Activated CD4-positive, alpha-beta memory T cell treated with anti-CD3 and anti-CD28 coated beads, Interleukin-2, amount 10 ng/mL, durations not matched to agents 7 days and 5 days (primary cell): ENCODE measurements at regions not wholly inside any gene's neighbourhood (a gene's known extent, or its start where the extent isn't known, plus 50 kb on each side); places are given as distances from the start of the nearest gene placed in this dataset.

Experiments used
- CTCF ChIA-PET: fragments of 350-600 bp; sonication (Branson Sonifier 250); formaldehyde crosslinking; loops from one replicate; lab custom pipeline; 2021; ENCODE audit warnings: antibody characterized with exemption, inconsistent platforms; lab: Charles Lee
- POLR2A ChIA-PET: fragments of 350-600 bp; sonication (Branson Sonifier 250); formaldehyde crosslinking; loops from one replicate; lab custom pipeline; 2021; ENCODE audit warnings: antibody characterized with exemption; lab: Charles Lee
- DNase-seq: peaks from one replicate; pipeline ENCODE4 v3.0.0-alpha.2; 2020
- H3K27ac Mint-ChIP-seq: one replicate; pipeline ENCODE4 v1.8.0; 2021; ENCODE audit warnings: mild to moderate bottlenecking, mixed read lengths
- H3K27me3 Mint-ChIP-seq: one replicate; pipeline ENCODE4 v1.8.0; 2021; ENCODE audit warnings: mixed read lengths
- H3K36me3 Mint-ChIP-seq: one replicate; pipeline ENCODE4 v1.8.0; 2021; ENCODE audit warnings: low read depth, mixed read lengths
- H3K4me1 Mint-ChIP-seq: one replicate; pipeline ENCODE4 v1.8.0; 2021; ENCODE audit warnings: mixed read lengths
- H3K4me3 Mint-ChIP-seq: one replicate; pipeline ENCODE4 v1.8.0; 2021; ENCODE audit warnings: mild to moderate bottlenecking, mixed read lengths
- H3K9me3 Mint-ChIP-seq: one replicate; pipeline ENCODE4 v1.8.0; 2021; ENCODE audit warnings: mixed read lengths

DNA sequence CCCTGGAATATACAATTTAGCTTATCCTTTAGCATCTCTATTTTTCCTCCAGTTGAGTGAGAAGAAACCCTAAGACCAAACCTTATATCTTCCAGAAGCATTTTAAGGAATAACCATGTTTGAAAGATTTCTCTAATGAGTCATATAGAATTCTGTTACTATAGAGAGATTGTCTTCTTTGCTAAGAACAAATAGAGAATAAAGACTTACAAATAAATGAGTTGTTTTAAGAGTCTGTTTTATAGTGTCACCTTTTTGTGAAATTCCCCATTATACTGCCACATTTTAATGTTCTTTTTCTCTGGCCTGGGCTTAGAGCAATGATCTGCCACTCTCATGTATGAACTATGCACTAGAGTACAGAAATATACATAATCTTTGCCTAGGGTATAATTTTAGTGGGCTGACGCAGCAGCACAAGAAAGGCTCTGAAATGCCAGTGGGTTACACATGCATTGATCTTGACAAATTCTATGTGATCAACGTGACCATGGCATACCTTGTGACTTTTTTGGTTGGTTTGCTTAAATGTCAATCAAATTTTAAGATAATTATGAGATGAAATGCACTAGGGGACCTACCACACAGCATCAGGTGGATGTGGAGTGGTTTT is 145.1 kb upstream of the MKLN1 start:
- CTCF ChIA-PET, result interaction anchor here (1.0 kb wide), 1 partner anchor 20 kb away, joined by 3 read pairs; no protein-coding TSS in a partner anchor

DNA sequence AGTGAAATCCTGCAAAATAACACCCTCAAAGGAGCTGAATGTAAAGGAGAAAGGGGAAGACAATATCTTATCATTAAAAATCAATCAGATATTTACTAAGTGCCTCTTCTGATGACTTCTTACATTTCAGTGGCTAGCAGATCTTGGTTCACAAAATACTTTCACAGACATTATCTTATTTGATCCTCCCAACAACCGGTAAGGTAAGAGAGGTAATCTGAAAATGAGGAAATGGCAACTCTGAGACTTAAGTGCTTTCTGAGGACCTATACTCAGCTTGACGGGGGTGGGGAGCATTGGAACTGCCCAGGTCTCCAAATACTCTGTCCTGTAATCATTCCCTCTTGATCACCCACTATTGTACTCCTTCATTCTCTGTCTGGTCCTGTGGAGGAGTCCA is 144.6 kb upstream of the MKLN1 start:
- DNase-seq, result no peak

More for the DNA sequence above, 145.1 kb upstream of the MKLN1 start:
- Mint-ChIP-seq H3K4me1 (peaks cover 38% of the 10 kb centered on the region), H3K36me3 (peaks cover 8% of the 10 kb centered on the region), H3K9me3 (peaks cover 3% of the 10 kb centered on the region), H3K4me3 (no peak overlapping the region), H3K27ac (peak overlapping the region; percentile 85), H3K27me3 (no peaks in the 10 kb centered on the region)
- POLR2A ChIA-PET, result interaction anchor here (10.4 kb wide), 1 partner anchor 74 kb away, joined by 247 read pairs; no protein-coding TSS in a partner anchor
- no peak for DNase-seq

DNA sequence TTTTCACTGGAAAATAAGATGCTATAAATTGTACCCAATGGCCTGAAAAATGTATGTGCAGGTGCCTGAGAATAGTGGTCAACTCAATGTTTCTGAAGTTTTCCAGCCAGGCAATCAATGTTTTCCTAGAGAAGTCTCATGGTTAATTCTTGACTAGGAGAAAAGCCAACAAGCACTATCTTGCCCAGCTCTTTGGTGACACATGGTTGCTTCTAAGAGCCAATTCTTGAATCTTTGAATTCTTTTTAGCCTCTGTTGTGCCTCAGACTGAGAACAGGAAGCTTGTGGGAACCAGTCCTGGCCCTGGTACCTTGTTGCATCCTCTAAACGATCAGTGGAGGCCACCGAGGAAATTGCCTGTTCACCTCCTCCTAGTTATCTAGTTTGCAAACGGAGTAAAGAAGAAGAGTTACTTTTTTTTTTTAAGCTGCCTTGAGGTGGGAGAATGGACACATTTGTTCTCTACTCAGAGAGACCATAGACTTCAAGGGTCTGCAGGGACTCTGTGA is 144.0 kb upstream of the MKLN1 start:
- Mint-ChIP-seq H3K27me3 (no peaks in the 10 kb centered on the region), H3K4me3 (peak overlapping the region; percentile 54), H3K9me3 (peaks cover 3% of the 10 kb centered on the region), H3K4me1 (peaks cover 49% of the 10 kb centered on the region), H3K36me3 (peaks cover 12% of the 10 kb centered on the region), H3K27ac (peak overlapping the region; percentile 85)
- ChIA-PET CTCF (interaction anchor here (0.8 to 1.0 kb wide), 2 partner anchors 77 to 138 kb away, joined by 3 to 4 read pairs; no protein-coding TSS in a partner anchor), POLR2A (interaction anchor here (0.7 to 10.4 kb wide), 3 partner anchors 20 to 144 kb away, joined by 4 to 247 read pairs (median 4); partner anchors contain the start of gene MKLN1)
- peak; percentile 65 for DNase-seq

More for the DNA sequence above, 144.6 kb upstream of the MKLN1 start:
- Mint-ChIP-seq H3K4me3 (no peak overlapping the region), H3K27ac (peak overlapping the region; percentile 85), H3K27me3 (no peaks in the 10 kb centered on the region), H3K36me3 (peaks cover 8% of the 10 kb centered on the region), H3K4me1 (peaks cover 43% of the 10 kb centered on the region), H3K9me3 (peaks cover 3% of the 10 kb centered on the region)
- CTCF ChIA-PET, result no interaction called here
- POLR2A ChIA-PET, result interaction anchor here (1.1 to 10.4 kb wide), 2 partner anchors 74 to 145 kb away, joined by 4 to 247 read pairs; partner anchors contain the start of gene MKLN1

DNA sequence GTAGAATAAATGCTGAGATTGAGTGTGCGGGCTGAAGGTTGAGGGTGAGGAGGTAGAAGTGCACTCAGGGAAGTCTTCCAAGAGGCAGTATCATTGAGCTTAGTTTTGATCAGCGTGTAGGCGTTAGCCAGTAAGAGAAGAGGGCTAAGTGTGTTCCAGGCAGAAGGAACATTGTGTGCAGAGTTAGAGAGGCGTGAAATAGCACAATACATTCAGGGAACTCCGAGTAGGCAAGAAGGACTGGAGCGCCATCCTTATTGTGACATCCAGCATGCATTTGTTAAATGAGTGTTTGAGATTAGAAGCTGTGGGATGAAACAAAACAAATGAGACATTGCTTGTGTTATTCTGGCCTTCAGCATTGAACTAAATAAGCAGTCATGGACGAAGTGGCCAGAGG is 140.9 kb upstream of the MKLN1 start:
- Mint-ChIP-seq H3K27me3 (no peaks in the 10 kb centered on the region), H3K4me3 (no peak overlapping the region), H3K4me1 (peaks cover 77% of the 10 kb centered on the region), H3K27ac (peak overlapping the region; percentile 23), H3K36me3 (peaks cover 17% of the 10 kb centered on the region), H3K9me3 (peaks cover 3% of the 10 kb centered on the region)
- DNase-seq, result no peak
- POLR2A ChIA-PET, result interaction anchor here (1.3 to 10.4 kb wide), 3 partner anchors 50 to 140 kb away, joined by 3 to 247 read pairs (median 39); no protein-coding TSS in a partner anchor
- CTCF ChIA-PET, result interaction anchor here (3.5 kb wide), 1 partner anchor 78 kb away, joined by 23 read pairs; no protein-coding TSS in a partner anchor

DNA sequence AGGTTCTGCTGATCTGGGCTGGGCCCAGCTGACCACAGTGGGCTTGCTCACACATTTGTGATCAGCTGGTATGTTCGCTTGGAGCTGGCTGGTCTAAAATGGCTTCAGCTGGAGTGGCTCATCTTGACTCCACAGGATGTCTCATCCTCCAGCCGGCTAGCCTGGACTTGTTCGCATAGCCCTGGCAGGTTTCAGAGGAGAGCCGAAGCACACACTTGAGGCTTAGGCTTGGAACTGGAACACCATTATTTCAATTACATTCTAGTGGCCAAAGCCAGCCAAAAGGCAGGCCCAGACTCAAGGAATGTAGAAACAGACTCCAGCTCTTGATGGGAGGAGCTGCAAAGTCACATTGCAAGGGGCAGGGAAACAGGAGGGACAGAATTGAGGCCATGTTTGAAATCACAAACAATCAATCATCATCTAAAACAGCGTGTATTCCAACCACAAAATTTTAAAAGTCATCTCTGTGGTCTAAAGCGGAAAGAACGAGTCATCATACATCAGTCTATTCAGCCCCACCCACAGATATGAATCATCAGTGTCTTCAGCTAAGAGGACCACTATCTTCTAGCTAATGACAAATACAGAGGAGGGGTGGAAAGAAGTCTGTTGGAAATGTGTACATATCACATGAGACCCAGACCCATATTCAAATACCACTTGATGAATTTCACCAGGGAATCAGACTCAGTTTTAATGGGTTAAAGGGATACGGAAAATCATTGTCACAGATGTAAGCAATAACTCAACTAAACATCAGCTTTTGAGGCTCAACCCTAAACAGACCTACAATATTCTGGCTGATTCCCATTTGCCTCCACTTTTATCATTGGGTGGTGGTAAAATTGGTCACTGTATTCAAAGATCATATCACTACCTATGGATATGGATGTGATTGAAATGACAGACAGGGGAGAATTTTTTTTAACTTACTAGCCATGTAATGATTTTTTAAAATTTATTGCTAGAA is 139.0 kb upstream of the MKLN1 start:
- ChIA-PET CTCF (interaction anchor here (0.8 to 3.5 kb wide), 9 partner anchors 10 to 292 kb away, joined by 3 to 23 read pairs (median 5); partner anchors contain the start of gene MKLN1), POLR2A (interaction anchor here (0.5 to 10.4 kb wide), 12 partner anchors 11 to 241 kb away, joined by 3 to 247 read pairs (median 6); partner anchors contain the start of gene MKLN1)
- H3K27me3 Mint-ChIP-seq, result no peaks in the 10 kb centered on the region
- peak; percentile 68 for DNase-seq
- peak overlapping the region; percentile 93 for H3K27ac Mint-ChIP-seq
- peaks cover 13% of the 10 kb centered on the region for H3K36me3 Mint-ChIP-seq
- H3K9me3 Mint-ChIP-seq, result peaks cover 3% of the 10 kb centered on the region
- H3K4me1 Mint-ChIP-seq, result peaks cover 64% of the 10 kb centered on the region
- peak overlapping the region; percentile 14 for H3K4me3 Mint-ChIP-seq

DNA sequence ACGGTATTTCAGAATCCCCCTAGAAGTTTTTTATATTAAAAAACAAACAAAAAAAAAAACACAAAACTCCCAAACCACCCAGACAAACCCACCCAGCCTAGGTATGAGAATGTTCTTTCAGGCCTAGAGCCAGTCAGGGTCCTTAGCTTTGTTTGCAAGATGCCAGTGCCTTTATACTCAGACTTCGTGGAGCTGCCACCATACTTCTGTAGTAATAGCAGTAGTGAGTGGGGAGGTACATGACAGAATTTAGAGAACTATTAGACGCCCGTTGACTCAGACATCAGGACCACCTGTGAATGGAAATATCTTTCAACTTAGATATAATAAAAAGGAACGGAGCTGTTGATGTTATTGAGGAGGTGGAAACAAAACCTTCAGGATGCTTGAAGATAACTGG is 138.2 kb upstream of the MKLN1 start:
- POLR2A ChIA-PET, result interaction anchor here (0.8 to 10.4 kb wide), 8 partner anchors 12 to 242 kb away, joined by 3 to 247 read pairs (median 12); partner anchors contain the start of gene MKLN1
- CTCF ChIA-PET, result interaction anchor here (1.5 to 3.5 kb wide), 5 partner anchors 11 to 120 kb away, joined by 4 to 23 read pairs (median 7); no protein-coding TSS in a partner anchor
- H3K9me3 Mint-ChIP-seq, result peaks cover 3% of the 10 kb centered on the region
- peaks cover 13% of the 10 kb centered on the region for H3K36me3 Mint-ChIP-seq
- H3K4me3 Mint-ChIP-seq, result no peak overlapping the region
- DNase-seq, result no peak
- no peaks in the 10 kb centered on the region for H3K27me3 Mint-ChIP-seq
- peak overlapping the region; percentile 93 for H3K27ac Mint-ChIP-seq
- peaks cover 55% of the 10 kb centered on the region for H3K4me1 Mint-ChIP-seq

DNA sequence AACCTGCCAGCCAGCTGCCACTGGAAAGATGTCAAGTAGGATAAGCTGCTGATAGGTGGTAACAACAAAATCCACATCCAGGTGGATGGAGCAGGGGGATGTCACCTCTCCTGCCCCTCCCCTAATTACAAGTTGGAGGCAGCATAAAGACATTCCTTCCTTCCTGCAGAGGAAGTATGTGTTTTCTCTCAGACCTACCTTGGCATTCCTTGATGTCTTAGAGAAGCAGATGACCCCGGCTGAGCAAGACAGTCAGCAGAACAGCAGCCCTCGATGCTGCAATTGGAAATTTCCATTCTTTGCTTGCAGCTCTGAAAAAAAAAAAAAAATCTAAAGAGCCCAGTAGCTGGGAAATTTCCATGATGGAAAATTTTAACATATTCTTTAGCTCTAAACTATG is 137.5 kb upstream of the MKLN1 start:
- no peaks in the 10 kb centered on the region for H3K27me3 Mint-ChIP-seq
- peaks cover 13% of the 10 kb centered on the region for H3K36me3 Mint-ChIP-seq
- peaks cover 49% of the 10 kb centered on the region for H3K4me1 Mint-ChIP-seq
- H3K4me3 Mint-ChIP-seq, result no peak overlapping the region
- peaks cover 3% of the 10 kb centered on the region for H3K9me3 Mint-ChIP-seq
- H3K27ac Mint-ChIP-seq, result no peak overlapping the region
- ChIA-PET CTCF (interaction anchor here (1.0 to 3.5 kb wide), 4 partner anchors 31 to 113 kb away, joined by 3 to 23 read pairs (median 4); no protein-coding TSS in a partner anchor), POLR2A (interaction anchor here (0.5 to 10.4 kb wide), 6 partner anchors 9 to 138 kb away, joined by 3 to 247 read pairs (median 16); partner anchors contain the start of gene MKLN1)
- no peak for DNase-seq

DNA sequence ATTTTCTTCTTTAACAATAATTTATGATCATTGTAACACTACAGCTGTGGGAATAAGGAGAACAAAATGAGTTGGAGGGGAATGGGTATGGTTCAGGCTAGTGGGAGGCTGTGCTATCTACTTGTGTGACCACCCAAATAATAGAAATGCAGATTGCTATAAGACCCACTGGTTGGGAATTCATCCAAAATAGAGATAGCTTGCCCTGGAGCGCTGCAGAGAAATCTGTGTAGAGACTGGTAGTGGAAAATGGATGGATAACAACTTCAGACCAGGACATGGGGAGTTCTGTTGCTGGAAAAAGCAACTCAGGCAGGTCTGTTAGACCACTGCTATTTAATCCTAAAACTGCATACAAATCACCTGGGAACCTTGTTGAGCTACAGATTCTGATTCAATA is 137.1 kb upstream of the MKLN1 start:
- CTCF ChIA-PET, result interaction anchor here (1.0 to 1.5 kb wide), 3 partner anchors 31 to 112 kb away, joined by 3 to 4 read pairs (median 3); no protein-coding TSS in a partner anchor
- Mint-ChIP-seq H3K4me3 (no peak overlapping the region), H3K9me3 (peaks cover 3% of the 10 kb centered on the region), H3K27me3 (no peaks in the 10 kb centered on the region), H3K27ac (no peak overlapping the region), H3K4me1 (peaks cover 49% of the 10 kb centered on the region), H3K36me3 (peaks cover 13% of the 10 kb centered on the region)
- DNase-seq, result no peak
- POLR2A ChIA-PET, result interaction anchor here (0.5 to 10.4 kb wide), 6 partner anchors 9 to 137 kb away, joined by 3 to 247 read pairs (median 16); partner anchors contain the start of gene MKLN1

DNA sequence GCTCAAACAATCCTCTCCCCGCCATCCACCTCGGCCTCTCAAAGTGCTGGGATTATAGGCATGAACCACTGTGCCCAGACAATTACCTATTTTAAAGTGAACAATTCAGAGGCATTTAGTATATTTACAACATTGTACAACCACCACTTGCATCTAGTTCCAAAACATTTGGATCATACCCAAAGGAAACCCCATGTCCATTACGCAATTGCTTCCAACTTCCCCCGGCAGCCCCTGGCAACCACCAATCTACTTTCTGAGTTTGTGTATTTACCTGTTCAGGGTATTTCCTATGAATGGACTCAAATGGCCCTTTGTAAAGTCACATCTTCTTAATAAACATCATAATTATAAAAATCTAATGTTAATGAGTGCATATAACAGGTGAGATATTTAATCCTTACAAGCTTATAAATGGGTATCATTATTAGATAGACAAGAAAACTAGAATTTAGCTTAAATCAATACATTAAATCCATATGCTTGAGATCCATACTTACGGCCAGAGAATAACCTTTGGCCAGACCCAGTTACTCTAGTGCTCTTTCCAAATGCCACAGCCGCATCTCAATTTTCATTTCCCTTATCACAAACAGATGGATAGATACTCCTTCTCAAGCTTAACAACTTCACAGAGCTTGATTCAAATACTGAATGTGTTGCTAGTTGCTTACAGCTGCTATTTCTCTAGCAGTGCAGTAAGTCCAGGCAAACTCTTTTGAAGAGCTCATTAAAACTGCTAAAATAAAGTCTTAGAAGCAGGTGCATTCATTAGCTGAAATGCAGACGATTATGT is 133.4 kb upstream of the MKLN1 start:
- Mint-ChIP-seq H3K27ac (no peak overlapping the region), H3K4me1 (peaks cover 30% of the 10 kb centered on the region), H3K36me3 (peaks cover 5% of the 10 kb centered on the region), H3K4me3 (no peak overlapping the region), H3K27me3 (no peaks in the 10 kb centered on the region), H3K9me3 (no peaks in the 10 kb centered on the region)
- POLR2A ChIA-PET, result no interaction called here
- no peak for DNase-seq
- CTCF ChIA-PET, result interaction anchor here (1.0 kb wide), 1 partner anchor 43 kb away, joined by 3 read pairs; no protein-coding TSS in a partner anchor

DNA sequence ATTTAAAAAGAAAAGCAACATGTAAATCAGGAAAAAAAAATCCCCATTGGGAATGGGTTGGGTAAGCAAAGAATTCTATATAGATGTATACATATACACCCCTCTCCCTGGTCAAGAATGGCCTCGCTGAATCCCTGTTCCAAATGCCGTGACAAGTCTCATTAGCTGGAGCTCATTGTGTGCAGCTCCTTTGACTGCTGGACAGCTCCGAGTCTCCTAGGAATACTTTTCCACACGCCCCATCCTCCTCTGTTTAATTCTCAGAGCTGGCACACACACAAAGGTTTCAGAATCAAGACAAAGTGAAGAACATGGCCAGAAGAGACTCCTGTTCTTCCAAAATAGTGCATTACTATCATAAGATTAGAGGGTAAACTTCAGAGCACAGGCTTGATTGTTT is 130.9 kb upstream of the MKLN1 start:
- no peaks in the 10 kb centered on the region for H3K27me3 Mint-ChIP-seq
- no peak for DNase-seq
- H3K4me3 Mint-ChIP-seq, result no peak overlapping the region
- H3K27ac Mint-ChIP-seq, result no peak overlapping the region
- H3K4me1 Mint-ChIP-seq, result peaks cover 9% of the 10 kb centered on the region
- no peaks in the 10 kb centered on the region for H3K9me3 Mint-ChIP-seq
- ChIA-PET POLR2A (interaction anchor here (0.7 kb wide), 1 partner anchor 85 kb away, joined by 3 read pairs; no protein-coding TSS in a partner anchor), CTCF (interaction anchor here (0.8 kb wide), 1 partner anchor 156 kb away, joined by 3 read pairs; no protein-coding TSS in a partner anchor)
- no peaks in the 10 kb centered on the region for H3K36me3 Mint-ChIP-seq

DNA sequence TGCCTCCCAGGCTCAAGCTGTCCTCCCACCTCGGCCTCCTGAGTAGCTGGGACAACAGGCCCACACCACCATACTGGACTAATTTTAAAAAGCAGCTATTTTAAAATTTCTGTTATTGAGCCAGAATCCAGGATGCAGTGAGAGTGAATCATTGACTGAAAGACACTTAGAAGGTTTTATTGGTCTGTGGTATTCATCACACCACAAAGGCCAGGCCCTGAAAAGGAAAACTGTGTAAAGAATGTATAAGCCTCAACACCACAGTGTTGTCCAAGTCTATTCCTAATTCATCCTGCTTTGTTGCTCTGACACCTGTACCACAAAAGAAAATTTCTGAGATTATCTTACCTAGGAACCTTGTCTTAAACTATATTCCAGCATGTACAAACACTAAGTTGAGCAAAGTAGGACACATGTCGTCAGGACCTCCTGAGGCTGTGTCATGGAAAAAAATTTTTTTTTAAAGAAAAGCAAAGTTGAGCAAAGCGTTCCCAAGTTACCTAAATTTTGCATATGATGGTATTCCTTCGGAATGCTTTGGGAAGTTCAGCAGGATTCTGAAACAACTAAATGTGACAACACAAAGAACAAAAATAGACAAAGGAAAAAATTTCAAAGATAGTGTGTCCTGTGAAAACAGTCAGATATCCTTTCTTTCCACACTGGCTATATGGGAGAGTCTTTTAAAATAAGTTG is 129.6 kb upstream of the MKLN1 start:
- no peak overlapping the region for H3K27ac Mint-ChIP-seq
- no peak for DNase-seq
- peaks cover 9% of the 10 kb centered on the region for H3K4me1 Mint-ChIP-seq
- POLR2A ChIA-PET, result interaction anchor here (1.0 kb wide), 1 partner anchor 89 kb away, joined by 5 read pairs; no protein-coding TSS in a partner anchor
- H3K27me3 Mint-ChIP-seq, result no peaks in the 10 kb centered on the region
- CTCF ChIA-PET, result no interaction called here
- no peaks in the 10 kb centered on the region for H3K9me3 Mint-ChIP-seq
- no peak overlapping the region for H3K4me3 Mint-ChIP-seq
- H3K36me3 Mint-ChIP-seq, result no peaks in the 10 kb centered on the region
